ENCODE measurements at regions not wholly inside any gene's neighbourhood (a gene's known extent, or its start where the extent isn't known, plus 50 kb on each side); places are given as distances from the start of the nearest gene placed in this dataset.

- Histone ChIP-seq H3K27ac (no peak overlapping the region), H3K36me3 (ENCODE audit: low read depth) (no peaks in the 10 kb centered on the region), H3K27me3 (ENCODE audit: insufficient read depth, low read depth) (no peaks in the 10 kb centered on the region), H3K4me3 (no peak overlapping the region), H3K4me1 (replicated peaks; ENCODE audit: insufficient read depth) (no peaks in the 10 kb centered on the region), H4K20me1 (ENCODE audit: insufficient read depth) (no peaks in the 10 kb centered on the region), H3K4me2 (no peak overlapping the region), H3K79me2 (ENCODE audit: low read depth) (no peaks in the 10 kb centered on the region), H3F3A (ENCODE audit: insufficient read depth, low read depth) (no peaks in the 10 kb centered on the region), H3K9me2 (ENCODE audit: insufficient read depth) (no peaks in the 10 kb centered on the region), H3K9me3 (ENCODE audit: insufficient read depth, low read depth) (no peaks in the 10 kb centered on the region), H2AFZ (no peak overlapping the region)
- no peak for DNase-seq
- no peak for TF ChIP-seq EZH2 (IDR thresholded peaks at IDR 0.05; ENCODE audit: low read depth)
- intact Hi-C loops (cut with micrococcal nuclease; ENCODE audit: unreplicated experiment) = no loop called here
- POLR2A ChIA-PET (ENCODE audit: unreplicated experiment) = no interaction called here
- BruUV-seq (replicated peaks) = no TSS peak
- CTCF ChIA-PET = no interaction called here
Measured at GRCh38 chr3:690770-691169, 402.1 kb upstream of the CNTN6 start.

DNA sequence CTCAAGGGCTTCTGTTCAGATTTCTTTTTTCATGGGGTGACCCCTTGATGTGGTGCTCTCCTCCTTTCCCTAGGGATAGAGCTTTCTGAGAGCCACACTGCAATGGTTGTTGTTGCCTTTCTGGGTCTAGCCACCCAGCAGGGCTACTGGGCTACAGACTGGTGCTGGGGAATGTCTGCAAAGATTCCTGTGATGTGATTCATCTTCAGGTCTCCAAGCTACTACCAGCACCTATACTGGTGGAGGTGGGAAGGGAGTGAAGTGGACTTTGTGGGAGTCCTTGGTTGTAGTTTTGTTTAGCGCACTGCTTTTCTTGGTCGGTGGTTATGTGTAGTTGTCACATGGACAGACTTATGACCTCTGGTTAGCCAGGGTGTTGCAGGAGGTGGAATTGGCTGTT lies 392.3 kb upstream of the CNTN6 start:
- no peak overlapping the region for H3K27ac ChIP-seq
- no peaks in the 10 kb centered on the region for H3K4me1 ChIP-seq (replicated peaks; ENCODE audit: insufficient read depth)
- intact Hi-C loops (cut with micrococcal nuclease; ENCODE audit: unreplicated experiment) = no loop called here
- no peaks in the 10 kb centered on the region for H3F3A ChIP-seq (ENCODE audit: insufficient read depth, low read depth)
- H3K36me3 ChIP-seq (ENCODE audit: low read depth) = no peaks in the 10 kb centered on the region
- H2AFZ ChIP-seq = no peak overlapping the region
- no peak for DNase-seq
- no TSS peak for BruUV-seq (replicated peaks)
- H3K4me2 ChIP-seq = no peak overlapping the region
- TF ChIP-seq EZH2 (IDR thresholded peaks at IDR 0.05; ENCODE audit: low read depth) = no peak
- TF ChIP-seq, protein P1, sequence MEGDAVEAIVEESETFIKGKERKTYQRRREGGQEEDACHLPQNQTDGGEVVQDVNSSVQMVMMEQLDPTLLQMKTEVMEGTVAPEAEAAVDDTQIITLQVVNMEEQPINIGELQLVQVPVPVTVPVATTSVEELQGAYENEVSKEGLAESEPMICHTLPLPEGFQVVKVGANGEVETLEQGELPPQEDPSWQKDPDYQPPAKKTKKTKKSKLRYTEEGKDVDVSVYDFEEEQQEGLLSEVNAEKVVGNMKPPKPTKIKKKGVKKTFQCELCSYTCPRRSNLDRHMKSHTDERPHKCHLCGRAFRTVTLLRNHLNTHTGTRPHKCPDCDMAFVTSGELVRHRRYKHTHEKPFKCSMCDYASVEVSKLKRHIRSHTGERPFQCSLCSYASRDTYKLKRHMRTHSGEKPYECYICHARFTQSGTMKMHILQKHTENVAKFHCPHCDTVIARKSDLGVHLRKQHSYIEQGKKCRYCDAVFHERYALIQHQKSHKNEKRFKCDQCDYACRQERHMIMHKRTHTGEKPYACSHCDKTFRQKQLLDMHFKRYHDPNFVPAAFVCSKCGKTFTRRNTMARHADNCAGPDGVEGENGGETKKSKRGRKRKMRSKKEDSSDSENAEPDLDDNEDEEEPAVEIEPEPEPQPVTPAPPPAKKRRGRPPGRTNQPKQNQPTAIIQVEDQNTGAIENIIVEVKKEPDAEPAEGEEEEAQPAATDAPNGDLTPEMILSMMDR (conservative IDR thresholded peaks at IDR 0.05) = no peak
- H3K79me2 ChIP-seq (ENCODE audit: low read depth) = no peaks in the 10 kb centered on the region
- no peaks in the 10 kb centered on the region for H3K27me3 ChIP-seq (ENCODE audit: insufficient read depth, low read depth)
- H3K4me3 ChIP-seq = no peak overlapping the region
- no peaks in the 10 kb centered on the region for H3K9me2 ChIP-seq (ENCODE audit: insufficient read depth)
- H3K9me3 ChIP-seq (ENCODE audit: insufficient read depth, low read depth) = no peaks in the 10 kb centered on the region; the same call in 1 of the 2 replicates
- no peaks in the 10 kb centered on the region for H4K20me1 ChIP-seq (ENCODE audit: insufficient read depth)
- POLR2A ChIA-PET (ENCODE audit: unreplicated experiment) = no interaction called here
- CTCF ChIA-PET = no interaction called here

DNA sequence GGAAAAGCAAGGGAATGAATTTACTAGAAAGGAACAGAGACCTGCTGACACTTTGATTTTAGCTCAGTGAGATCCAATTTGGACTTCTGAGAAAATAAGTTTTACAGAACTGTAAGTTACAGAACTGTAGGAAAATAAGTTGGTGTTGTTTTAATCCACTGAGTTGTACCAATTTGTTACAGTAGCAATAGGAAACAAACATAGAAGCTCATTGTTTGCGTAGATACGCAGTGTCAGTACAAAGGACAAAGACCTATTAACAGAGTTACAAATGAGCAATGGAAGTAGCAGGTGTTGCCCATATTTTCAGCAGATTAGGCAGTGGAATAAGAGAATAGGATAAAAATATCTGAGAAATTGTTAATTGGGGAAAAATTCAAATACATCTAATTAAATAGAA lies 385.8 kb upstream of the CNTN6 start:
- no peak overlapping the region for H3K4me3 ChIP-seq
- H3K36me3 ChIP-seq (ENCODE audit: low read depth) = no peaks in the 10 kb centered on the region
- no TSS peak for BruUV-seq (replicated peaks)
- no peaks in the 10 kb centered on the region for H3K27me3 ChIP-seq (ENCODE audit: insufficient read depth, low read depth)
- no peaks in the 10 kb centered on the region for H3K9me2 ChIP-seq (ENCODE audit: insufficient read depth)
- H4K20me1 ChIP-seq (ENCODE audit: insufficient read depth) = no peaks in the 10 kb centered on the region
- intact Hi-C loops (cut with micrococcal nuclease; ENCODE audit: unreplicated experiment) = no loop called here
- POLR2A ChIA-PET (ENCODE audit: unreplicated experiment) = no interaction called here
- H3K9me3 ChIP-seq (ENCODE audit: insufficient read depth, low read depth) = no peaks in the 10 kb centered on the region
- no peak overlapping the region for H3K27ac ChIP-seq
- no peak for TF ChIP-seq EZH2 (IDR thresholded peaks at IDR 0.05; ENCODE audit: low read depth)
- TF ChIP-seq, protein P1 (conservative IDR thresholded peaks at IDR 0.05) = no peak
- CTCF ChIA-PET = no interaction called here
- H3K79me2 ChIP-seq (ENCODE audit: low read depth) = no peaks in the 10 kb centered on the region
- H3F3A ChIP-seq (ENCODE audit: insufficient read depth, low read depth) = no peaks in the 10 kb centered on the region
- DNase-seq = no peak
- H3K4me1 ChIP-seq (replicated peaks; ENCODE audit: insufficient read depth) = no peaks in the 10 kb centered on the region
- H3K4me2 ChIP-seq = no peak overlapping the region
- H2AFZ ChIP-seq = no peak overlapping the region

GRCh38 chr3:713006-713621 lies 379.7 kb upstream of the CNTN6 start:
- BruUV-seq (replicated peaks) = no TSS peak
- H2AFZ ChIP-seq = no peak overlapping the region
- intact Hi-C loops (cut with micrococcal nuclease; ENCODE audit: unreplicated experiment) = no loop called here

More at GRCh38 chr3:713006-713621, 379.7 kb upstream of the CNTN6 start:
- Histone ChIP-seq H3K4me1 (replicated peaks; ENCODE audit: insufficient read depth) (peaks cover 6% of the 10 kb centered on the region; the same call in 1 of the 2 replicates), H3K79me2 (ENCODE audit: low read depth) (no peaks in the 10 kb centered on the region), H3F3A (ENCODE audit: insufficient read depth, low read depth) (no peaks in the 10 kb centered on the region), H3K9me3 (ENCODE audit: insufficient read depth, low read depth) (no peaks in the 10 kb centered on the region), H4K20me1 (ENCODE audit: insufficient read depth) (no peaks in the 10 kb centered on the region), H3K36me3 (ENCODE audit: low read depth) (no peaks in the 10 kb centered on the region), H3K27me3 (ENCODE audit: insufficient read depth, low read depth) (no peaks in the 10 kb centered on the region), H3K27ac (peak overlapping the region; percentile 59; the same call in 1 of the 2 replicates), H3K9me2 (ENCODE audit: insufficient read depth) (no peaks in the 10 kb centered on the region), H3K4me2 (peak overlapping the region; percentile 28; the same call in 1 of the 2 replicates), H3K4me3 (no peak overlapping the region)
- ChIA-PET CTCF (no interaction called here), POLR2A (ENCODE audit: unreplicated experiment) (no interaction called here)
- no peak for TF ChIP-seq EZH2 (IDR thresholded peaks at IDR 0.05; ENCODE audit: low read depth)
- TF ChIP-seq, protein P1 (conservative IDR thresholded peaks at IDR 0.05) = no peak
- peak; percentile 2 to 56 for DNase-seq
